ENCODE measurements at regions not wholly inside any gene's neighbourhood (a gene's known extent, or its start where the extent isn't known, plus 50 kb on each side); places are given as distances from the start of the nearest gene placed in this dataset.
"Not testable (repeated sequence)": the region's sequence is repeated elsewhere in the genome, so short reads cannot be mapped to it uniquely, and the experiment has no call there.

DNA sequence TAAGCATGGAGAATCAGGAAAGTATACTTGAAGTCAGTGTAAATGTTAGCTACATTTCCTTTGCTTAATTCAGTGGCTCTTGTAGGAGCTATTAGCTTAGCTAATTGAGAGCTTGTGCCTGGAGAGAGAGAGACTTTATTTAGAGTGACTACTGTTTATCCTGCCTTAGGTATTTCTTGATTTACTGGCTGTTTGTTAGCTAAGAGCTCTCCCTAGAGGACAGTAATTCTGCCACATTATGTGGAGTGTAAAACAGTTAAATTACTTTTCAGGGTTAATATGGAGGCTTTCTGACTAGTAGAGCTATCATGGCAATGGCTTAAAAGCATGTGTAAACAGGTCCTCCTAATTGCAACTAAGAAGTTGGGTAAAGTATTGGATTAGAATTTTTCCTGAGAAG lies 306.5 kb upstream of the TECRL start:
- DNase-seq: no peak

DNA sequence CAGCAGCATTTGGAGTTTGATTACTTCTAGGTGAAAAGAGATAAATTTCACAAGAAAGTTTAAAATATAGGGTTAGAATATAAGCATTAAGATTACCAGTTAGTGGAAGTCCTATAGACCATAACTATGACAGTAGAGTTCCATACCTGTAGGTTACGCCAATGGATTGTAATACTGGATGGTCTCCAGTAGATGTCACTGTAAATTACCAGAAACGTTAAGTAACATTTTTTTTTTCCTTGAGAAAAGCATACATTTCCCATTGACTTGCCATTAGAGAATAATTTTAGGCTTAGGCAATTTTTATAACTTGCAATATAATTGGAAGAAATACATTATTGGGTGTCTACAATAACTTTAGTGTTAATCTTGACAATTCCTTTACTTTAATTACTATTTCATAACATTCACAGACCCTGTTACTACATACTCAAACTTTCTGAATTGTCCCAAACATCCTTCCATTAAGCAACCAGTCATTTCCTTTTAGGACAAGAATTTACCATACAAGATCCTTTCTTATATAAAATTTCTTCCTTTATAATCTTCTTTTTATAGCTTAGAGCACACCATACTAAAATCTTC lies 304.1 kb upstream of the TECRL start:
- no peak for DNase-seq

DNA sequence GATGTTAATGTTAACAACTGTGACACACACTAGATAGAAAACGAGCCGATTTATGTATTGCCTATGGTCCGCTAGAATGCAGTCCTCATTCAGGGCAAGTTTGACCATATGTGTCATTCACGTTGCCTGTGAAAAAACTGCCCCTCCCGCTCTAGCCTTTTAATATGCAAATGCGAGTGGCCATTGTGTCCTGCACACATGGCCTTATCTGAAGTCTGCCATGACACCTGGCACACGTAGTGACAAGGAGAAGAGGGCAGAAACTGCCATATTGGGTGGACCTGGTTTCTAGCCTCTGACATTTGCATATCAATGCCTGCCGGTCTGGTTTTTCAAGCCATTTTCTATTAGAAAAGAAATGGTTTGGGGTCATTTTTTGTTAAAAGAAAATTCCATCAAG lies 303.3 kb upstream of the TECRL start:
- no peak for DNase-seq

DNA sequence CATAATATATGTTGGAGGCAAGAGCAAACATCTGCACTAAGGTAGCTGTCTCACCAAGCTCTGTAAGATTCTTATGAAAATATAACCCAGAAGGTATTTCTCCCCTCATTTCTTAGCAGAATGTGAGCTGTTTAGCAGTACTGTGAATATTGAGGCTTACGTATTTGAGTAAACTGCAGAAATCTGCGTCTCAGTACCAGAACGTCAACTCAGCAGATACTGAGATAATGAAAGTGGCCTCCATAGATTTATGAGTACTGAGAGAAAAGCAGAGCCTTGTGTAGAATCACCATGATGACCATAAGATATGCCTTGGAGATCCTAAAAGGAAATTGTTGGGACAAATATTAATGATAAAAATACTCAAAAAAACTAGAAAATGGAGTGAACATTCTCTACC lies 296.7 kb upstream of the TECRL start:
- DNase-seq: no peak

DNA sequence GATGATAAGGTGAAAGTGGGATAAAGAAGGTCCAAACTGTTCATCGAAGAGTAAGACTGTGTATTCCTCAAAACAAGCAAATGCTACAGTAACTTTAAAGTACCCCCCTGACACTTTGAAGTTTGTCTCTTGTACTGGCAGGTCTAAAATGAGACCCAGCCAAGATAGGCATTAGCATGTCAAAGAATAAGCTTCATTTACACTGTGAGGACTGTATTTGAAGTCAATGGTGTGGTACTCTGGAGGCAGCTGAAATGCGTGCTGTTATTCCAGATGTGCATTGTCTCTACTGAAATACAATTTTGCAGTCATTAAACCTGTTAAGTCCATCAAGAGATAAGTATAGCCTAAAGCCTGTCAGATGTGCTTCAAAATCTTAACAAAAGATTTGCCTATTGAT lies 288.9 kb upstream of the TECRL start:
- DNase-seq: no peak

DNA sequence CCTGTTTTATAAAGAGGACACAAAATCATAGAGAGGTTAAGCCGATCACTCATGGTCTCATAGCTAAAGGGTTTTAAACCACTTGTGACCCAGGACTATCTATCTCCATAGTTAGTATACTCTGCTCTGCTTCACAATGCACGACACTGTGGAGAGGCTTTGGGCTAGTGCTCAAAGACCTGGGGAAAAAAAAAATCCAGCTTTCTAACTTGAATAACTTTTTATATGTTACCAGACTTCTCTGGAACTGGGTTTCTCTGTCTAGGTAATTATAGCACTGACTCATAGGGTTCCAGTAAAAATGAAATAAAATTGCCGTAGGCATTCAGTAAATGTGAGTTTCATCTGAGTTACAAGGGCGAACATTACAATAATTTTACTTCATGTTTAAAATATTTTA lies 273.7 kb upstream of the TECRL start:
- no peak for DNase-seq

DNA sequence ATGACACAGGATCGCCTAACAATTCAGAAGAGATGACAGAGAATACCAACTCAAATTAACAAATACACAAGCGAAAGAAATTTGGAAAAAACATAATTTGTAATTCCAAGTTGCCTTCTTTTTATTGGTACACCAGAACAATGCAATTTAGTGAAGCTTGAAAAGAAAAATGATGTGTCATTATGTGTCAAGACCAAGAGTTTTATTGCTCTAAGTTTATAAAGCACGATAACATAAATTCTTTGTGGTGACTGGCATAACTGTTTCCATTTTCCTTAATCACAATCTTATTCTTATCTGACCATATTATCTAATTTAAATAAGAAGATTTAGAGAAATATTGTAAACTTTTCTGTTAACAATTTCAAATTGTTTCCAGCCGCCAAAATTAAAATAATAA lies 273.2 kb upstream of the TECRL start:
- DNase-seq: no peak

DNA sequence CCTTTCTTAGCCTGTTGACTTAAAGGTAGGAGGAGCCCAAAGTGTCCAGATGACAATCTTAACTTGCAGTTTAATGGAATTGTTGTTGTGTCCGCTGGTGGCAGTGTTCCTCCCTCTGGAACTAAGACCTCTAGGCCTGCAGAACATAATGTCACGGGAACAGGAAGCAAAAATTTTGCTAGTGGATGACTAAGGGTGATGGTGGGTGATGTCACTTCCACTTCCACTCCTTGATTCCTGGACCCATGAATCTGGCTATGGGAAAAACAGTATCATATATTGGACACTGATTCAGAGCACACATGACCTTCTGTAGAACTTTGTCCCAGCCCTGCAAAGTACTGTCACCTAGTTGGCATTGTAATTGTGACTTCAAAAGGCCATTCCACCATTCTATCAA lies 263.9 kb upstream of the TECRL start:
- DNase-seq: not testable (repeated sequence)

DNA sequence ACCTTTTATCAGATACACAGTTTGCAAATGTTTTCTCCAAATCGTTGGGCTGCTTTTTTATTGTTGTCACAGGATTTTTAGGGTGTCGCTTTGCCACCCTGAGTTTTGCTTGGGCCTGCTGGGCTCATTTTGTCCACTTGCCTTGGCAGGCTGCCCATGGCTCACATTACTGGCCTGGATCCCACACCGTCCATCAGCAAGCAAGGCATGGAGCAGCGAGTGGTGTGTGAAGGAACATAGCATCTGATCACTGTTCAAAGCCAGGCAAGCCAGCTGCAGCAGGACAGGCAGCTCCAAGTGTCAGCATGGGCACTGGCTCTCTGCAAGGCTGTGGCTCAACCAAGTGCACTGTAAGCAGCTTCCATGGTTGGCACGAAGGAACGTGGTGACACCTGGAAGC lies 261.4 kb upstream of the TECRL start:
- no peak for DNase-seq

DNA sequence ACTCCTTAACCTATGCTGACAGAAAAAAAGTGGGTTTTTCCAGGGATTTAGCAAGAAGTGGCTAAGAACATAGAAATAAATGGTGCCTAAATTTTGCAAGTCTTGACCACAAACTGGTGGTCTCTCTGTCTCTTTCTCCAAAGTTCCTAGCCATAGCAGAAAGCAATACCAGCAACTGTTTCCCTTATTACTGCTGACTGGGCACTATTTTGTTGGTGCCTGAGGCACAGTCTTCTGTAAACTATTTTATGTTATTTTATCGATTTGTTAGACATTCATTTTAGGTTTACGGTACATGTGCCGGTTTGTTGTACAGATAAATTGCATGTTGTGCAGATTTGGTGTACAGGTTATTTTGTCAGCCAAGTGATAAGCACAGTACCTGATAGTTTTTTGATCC lies 234.6 kb upstream of the TECRL start:
- no peak for DNase-seq

DNA sequence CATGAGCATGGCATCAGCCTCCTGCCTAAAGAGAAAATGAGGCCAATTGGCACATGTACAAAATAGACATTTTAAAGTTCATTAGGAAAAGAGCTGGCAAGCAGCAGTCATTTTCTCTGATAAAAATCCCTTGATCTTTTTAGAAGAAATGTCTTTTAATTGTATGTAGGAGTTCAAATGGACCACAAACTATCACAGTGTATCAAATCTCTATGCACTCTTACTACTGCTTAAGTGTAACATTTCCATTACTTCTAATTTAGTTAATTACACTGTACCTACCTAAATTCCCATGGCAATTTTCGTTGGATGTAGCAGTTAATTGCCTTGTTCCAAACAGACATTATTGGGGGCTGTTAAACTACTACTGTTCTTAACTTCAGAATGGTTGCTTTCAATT lies 233.7 kb upstream of the TECRL start:
- DNase-seq: no peak

DNA sequence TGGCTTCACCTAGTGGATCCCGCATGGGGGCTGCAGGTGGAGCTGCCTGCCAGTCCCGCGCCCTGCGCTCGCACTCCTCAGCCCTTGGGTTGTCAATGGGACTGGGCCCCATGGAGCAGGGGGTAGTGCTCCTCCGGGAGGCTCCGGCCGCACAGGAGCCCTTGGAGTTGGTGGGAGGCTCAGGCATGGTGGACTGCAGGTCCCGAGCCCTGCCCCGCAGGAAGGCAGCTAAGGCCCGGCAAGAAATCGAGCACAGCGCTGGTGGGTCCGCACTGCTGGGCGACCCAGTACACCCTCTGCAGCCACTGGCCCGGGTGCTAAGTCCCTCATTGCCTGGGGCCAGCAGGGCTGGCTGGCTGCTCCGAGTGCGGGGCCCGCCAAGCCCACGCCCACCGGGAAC lies 231.2 kb upstream of the TECRL start:
- DNase-seq: not testable (repeated sequence)

DNA sequence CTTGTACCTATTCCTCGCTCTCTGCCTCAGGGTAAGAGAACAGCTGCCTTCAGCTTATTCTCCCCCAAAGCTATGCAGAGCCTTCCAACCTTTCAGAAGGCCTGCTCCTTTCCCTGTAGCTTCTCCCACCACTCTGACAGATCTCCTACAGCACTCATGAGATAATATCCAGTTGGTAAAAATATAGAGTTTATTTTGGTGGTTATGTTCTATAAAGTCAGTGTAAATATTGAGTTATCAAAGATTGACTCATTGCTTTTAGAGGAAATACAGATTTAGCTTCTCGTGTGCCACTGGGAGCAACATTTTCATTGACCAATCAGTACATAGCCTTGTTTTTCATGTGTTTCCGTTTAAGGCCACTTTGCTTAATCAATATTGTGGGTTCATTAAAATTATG lies 216.2 kb upstream of the TECRL start:
- DNase-seq: no peak

DNA sequence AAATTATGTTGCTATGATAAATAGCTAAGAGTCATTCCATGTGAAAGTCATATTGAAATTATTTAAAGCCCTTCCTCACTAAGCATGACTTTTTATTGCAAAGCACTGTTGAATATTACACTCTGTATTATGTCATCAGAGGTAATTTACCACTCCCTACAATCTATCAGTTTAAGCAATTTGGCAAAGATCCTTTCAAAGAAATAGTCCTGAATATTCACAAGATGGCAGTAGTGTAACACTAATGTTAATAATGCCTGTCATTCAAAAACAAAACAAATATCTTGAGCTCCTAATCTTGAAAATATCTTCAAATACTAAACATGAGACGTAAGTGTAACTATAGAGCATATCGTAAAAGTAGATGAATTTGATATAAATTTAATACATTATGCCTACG lies 208.6 kb upstream of the TECRL start:
- no peak for DNase-seq

DNA sequence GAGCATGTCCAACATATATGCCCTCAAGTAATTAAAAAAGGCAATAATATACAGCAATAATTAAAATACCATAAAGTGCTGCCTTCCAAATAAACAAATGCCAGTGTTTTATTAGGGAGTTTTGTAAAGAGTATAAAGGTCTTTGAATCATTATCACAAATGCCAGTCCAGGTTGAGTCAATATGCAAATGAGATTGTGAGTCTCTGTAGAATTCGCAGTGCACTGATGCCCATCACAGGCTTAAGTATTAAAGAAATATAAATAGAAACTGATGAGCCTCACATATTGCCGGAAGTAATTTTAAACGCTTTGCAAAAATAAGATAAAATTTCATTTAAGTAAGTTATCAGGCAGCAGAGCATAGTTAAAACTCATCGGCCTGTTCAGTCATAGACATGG lies 205.0 kb upstream of the TECRL start:
- no peak for DNase-seq

DNA sequence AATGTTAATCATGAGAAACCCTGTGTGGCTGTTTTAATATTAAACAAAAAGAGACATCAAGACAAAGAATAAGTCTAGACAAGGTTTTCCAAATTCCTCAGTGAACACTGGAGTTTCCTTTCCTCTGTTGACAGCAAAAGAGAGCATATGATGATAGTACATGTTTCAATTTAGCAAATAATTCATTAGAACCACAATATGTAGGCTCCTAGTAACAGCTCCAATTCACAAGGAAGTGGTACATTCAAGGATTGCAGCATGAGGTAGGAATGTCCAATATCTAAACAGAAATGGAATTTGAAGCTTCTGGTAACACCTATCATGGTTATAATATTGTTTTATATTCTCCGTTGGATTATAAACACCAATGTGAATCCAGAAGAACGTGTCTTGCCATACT lies 203.8 kb upstream of the TECRL start:
- no peak for DNase-seq

DNA sequence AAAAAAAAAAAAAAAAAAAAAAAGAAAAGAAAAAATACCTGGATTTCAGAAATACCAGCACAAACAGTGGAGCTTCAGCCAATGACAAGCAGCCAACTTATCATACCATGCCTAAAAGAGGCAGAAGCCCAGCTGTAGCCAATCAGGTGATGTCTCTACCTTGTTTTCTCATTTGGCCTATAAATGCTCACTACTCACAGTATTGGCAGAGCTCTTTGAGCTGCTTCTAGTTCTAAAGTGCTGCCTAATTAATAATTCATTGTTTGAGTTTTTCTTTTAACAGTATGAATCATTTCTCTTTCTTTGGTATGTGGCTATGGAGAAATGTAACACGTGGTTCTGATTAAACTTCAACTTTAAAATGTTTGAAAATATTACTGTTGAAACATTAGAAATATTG lies 188.8 kb upstream of the TECRL start:
- DNase-seq: no peak

DNA sequence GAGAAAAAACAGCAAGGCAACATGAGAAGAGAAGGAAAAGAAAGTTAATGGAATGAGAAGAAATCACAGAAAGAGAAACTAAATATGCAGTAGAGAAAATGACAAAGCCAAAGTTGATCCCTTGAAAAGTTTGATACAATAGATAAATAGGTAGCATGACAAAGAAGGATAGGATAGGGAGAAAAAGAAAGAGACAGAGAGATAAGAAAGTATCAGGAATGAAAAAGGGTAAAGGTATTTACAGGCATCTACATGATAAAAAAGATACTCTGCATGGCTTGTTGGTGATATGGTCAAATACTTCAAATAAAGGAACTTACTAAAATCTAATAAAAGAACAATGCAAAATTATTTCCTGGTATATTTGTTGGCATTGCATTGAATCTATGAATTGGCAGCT lies 185.5 kb upstream of the TECRL start:
- no peak for DNase-seq

DNA sequence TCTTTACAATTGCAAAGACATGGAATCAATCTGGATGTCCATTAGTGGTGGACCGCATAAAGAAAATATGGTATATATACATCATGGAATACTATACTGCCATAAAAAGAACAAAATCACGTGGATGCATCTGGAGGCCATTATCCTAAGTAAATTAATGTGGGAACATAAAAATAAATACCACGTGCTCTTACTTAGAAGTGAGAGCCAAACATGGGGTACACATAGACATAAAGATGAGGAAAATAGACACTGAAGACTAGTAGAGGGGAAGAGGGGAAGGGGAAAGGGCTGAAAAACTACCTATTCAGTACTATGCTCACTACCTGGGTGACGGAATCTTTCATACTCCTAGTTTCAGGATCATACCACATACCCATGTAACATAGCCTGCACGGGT lies 179.3 kb upstream of the TECRL start:
- no peak for DNase-seq

DNA sequence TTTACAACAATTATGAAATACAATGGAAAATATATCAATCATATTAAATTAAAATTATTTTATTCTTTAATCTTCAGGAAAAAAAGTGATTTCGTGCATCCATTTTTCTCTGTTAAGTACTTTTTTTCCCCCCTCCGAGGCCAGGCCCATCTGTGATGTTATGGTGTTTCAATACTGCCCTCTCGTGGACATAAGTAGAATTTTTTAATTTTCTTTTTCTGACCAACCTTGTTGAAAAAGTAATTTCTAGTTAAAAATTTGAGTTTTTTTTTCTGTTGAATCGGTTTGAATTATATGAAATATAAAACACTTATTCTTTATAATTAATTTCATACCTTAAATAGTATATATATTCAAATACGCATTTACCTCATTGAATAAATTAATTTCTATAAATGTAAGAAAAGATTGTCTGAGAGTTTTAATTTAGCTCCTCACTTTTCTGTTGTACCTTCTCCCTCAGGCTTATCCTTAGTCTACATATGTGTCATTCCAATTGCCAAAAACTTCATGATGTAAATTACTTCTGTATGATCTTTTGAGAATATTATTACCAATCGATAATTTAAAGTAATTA lies 175.8 kb upstream of the TECRL start:
- peak; percentile 3 for DNase-seq

DNA sequence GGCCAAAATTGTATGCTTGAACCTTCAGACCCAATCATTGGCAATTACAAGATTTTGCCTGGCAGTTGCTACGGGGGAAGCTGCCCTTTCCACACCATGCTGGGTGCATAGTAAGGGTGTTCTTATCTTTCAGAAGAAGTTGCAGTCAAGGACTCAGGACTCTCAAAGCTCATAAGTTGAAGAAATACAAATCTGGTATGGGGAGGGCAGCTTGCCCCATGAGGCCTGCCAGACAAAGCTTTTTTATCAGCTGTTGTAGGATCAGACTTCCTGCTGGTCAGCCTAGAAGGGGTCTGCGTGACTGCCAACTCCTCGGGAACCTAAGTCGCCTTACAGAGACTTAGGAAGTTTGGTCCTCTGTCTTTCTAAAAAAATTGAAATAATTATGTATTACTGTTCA lies 174.9 kb upstream of the TECRL start:
- no peak for DNase-seq

DNA sequence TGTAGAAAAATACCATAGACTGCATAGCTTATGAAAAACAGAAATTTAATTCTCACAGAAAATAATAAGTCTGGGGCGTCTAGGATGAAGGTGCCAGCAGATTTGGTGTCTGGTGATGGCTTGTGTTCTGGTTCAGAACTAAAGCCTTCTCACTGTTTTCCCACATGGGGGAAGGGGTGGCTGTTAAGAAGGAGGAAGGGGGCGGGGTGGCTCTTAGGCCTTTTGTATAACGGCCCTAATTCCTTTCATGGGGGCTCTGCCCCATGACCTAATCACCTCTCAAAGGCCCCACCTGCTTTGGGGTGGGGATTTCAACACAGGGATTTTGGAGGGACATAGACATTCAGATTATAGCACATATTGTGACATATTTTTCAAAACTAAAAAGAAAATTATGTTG lies 173.2 kb upstream of the TECRL start:
- DNase-seq: no peak

DNA sequence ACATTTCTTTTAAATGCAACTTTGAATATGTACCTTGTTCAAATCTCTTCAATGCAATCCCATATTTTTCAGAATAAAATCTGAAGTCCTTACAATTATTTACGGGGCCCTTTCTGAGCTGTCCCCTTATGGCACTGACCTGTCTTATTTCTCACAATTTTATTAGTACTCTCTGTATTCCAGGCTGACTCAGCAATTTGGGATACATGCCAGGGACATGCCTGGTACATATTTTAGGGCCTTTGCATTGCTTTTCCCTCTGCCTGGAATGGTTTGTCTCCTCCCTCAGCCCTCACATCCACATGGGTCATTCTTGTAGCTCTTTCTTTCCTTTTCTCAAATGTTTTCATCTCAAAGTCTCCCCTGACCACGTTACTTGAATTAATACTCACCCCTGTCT lies 172.2 kb upstream of the TECRL start:
- DNase-seq: no peak

DNA sequence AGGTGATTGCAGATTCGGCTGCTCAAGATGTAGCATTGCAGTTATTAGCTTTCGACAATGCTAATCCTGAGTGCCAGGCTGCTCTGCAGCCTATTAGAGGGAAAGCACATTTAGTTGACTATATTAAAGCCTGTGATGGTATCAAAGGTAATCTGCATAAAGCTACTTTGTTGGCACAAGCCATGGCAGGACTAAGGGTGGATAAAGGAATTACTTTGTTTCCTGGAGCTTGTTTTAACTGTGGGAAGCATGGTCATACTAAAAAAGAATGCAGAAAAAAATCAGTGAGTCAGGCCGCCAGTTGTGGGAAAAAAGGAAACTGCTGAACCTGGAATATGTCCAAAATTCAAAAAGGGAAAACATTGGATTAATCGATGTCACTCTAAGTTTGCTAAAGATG lies 154.9 kb upstream of the TECRL start:
- no peak for DNase-seq

DNA sequence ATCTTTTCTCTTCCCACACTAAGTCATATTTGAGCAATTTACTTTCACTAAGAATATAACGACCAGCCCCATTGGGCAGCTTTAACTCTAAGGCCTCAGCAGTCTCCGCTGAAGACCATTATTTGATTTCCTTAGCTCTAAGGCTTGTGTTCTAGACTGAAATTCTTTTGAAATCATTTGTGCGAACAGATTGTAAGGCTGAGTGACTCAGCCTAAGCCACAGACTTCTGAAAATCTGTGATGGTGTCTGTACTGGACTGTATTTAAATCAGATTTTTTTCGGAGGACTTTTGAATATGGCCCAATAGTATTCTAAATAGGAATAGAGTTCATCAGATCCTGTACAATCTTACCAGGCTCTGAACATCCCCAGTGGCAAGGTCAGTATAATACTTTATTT lies 150.3 kb upstream of the TECRL start:
- DNase-seq: no peak

DNA sequence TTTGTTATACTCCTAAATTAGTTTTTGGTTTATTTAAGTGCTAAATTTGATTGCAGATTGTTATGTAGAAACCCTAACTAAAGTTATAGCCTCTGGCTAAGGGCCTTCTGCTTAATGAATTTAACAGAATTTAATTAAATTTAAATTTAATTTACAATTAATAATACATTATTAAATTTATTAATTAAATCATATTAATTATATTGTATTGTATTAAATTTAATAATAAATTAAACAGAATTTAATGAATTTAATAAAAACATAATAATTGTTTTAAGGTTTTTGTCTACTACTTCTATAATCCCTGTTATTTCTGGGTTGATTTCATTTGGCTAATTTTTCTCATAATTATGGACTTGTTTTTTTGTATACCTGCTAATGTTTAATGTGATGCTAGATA lies 141.9 kb upstream of the TECRL start:
- DNase-seq: no peak

Measured in CD4-positive, alpha-beta T cell treated with Interleukin-17A for 1 hour (primary cell).